BLaER1 treated with 17β-estradiol and CSF1 and Interleukin-3, amounts not matched to agents 10 nM and 100 nM (cell line): ENCODE measurements at regions not wholly inside any gene's neighbourhood (a gene's known extent, or its start where the extent isn't known, plus 50 kb on each side); places are given as distances from the start of the nearest gene placed in this dataset.
A peak's percentile ranks its signal among the peaks of the same experiment; 100 is the strongest.
"Not testable (repeated sequence)": the region's sequence is repeated elsewhere in the genome, so short reads cannot be mapped to it uniquely, and the experiment has no call there.

Source experiments
- H3K27ac ChIP-seq, 11 experiments: shearing (Covaris generic); formaldehyde crosslinking; 2 replicates each; pipeline ENCODE4 v1.8.1; 2022
- H3K27me3 ChIP-seq, 11 experiments: shearing (Covaris generic); formaldehyde crosslinking; 2 replicates each; pipeline ENCODE4 v1.8.1; 2022
- H3K36me3 ChIP-seq, 11 experiments: shearing (Covaris generic); formaldehyde crosslinking; 2 replicates each; pipeline ENCODE4 v1.8.1; 2022
- H3K4me1 ChIP-seq, 10 experiments: shearing (Covaris generic); formaldehyde crosslinking; 2 replicates each; pipeline ENCODE4 v1.8.1; 2022
- H3K4me2 ChIP-seq, 11 experiments: shearing (Covaris generic); formaldehyde crosslinking; 2 replicates each; pipeline ENCODE4 v1.8.1; 2022
- H3K4me3 ChIP-seq, 10 experiments: shearing (Covaris generic); formaldehyde crosslinking; 2 replicates each; pipeline ENCODE4 v1.8.1; 2022
- H3K9ac ChIP-seq, 11 experiments: shearing (Covaris generic); formaldehyde crosslinking; 2 replicates each; pipeline ENCODE4 v1.8.1; 2022
- H3K9me3 ChIP-seq, 11 experiments: shearing (Covaris generic); formaldehyde crosslinking; replicated peaks in 1 of 11; 2 replicates each; pipeline ENCODE4 v1.8.1; 2022
- H4K20me1 ChIP-seq, 11 experiments: shearing (Covaris generic); formaldehyde crosslinking; 2 replicates each; pipeline ENCODE4 v1.8.1; 2022
- Cebpa-rat ChIP-seq, 11 experiments: shearing (Covaris generic); IDR thresholded peaks; 2 replicates each; pipeline ENCODE4 v1.8.1; 2022

GRCh38 chr10:55746002-55746401 is 615.1 kb downstream of the ZWINT start:
- 0 out of 20 replicates have a peak, but pooled peaks cover 0 to 2% (median 0%) of the 10 kb centered on the region in 10 experiments for H3K4me1 ChIP-seq
- TF ChIP-seq Cebpa-rat (IDR thresholded peaks at IDR 0.05): no peak
- H3K9me3 ChIP-seq: no peaks in the 10 kb centered on the region
- H3K9ac ChIP-seq: no peak overlapping the region
- no peak overlapping the region for H3K4me3 ChIP-seq
- no peak overlapping the region for H3K27ac ChIP-seq
- no peaks in the 10 kb centered on the region for H3K27me3 ChIP-seq
- H3K36me3 ChIP-seq: no peaks in the 10 kb centered on the region
- H3K4me2 ChIP-seq: no peak overlapping the region
- no peaks in the 10 kb centered on the region for H4K20me1 ChIP-seq

- no peaks in the 10 kb centered on the region for H3K36me3 ChIP-seq
- no peaks in the 10 kb centered on the region for H4K20me1 ChIP-seq
- H3K27ac ChIP-seq: no peak overlapping the region
- peaks cover 0 to 19% (median 0%) of the 10 kb centered on the region in 10 experiments; a peak in 4 of 20 replicates for H3K4me1 ChIP-seq
- no peaks in the 10 kb centered on the region for H3K27me3 ChIP-seq
- no peak for TF ChIP-seq Cebpa-rat (IDR thresholded peaks at IDR 0.05)
- no peaks in the 10 kb centered on the region for H3K9me3 ChIP-seq
- H3K4me3 ChIP-seq: no peak overlapping the region
- no peak overlapping the region for H3K9ac ChIP-seq
- no peak overlapping the region for H3K4me2 ChIP-seq
These were observed 618.6 kb downstream of the ZWINT start for GRCh38 chr10:55742487-55742886.

- H3K27ac ChIP-seq, H3K9ac ChIP-seq, H3K4me3 ChIP-seq: not testable (repeated sequence)
These were observed 620.3 kb downstream of the ZWINT start for GRCh38 chr10:55740767-55741166.

GRCh38 chr10:55740110-55740509 is 620.9 kb downstream of the ZWINT start:
- no peaks in the 10 kb centered on the region for H3K36me3 ChIP-seq
- no peak overlapping the region for H3K4me2 ChIP-seq
- H3K9me3 ChIP-seq: peaks cover 0 to 3% (median 0%) of the 10 kb centered on the region in 11 experiments; a peak in 1 of 22 replicates
- H3K27ac ChIP-seq: no peak overlapping the region
- peaks cover 0 to 37% (median 3%) of the 10 kb centered on the region in 10 experiments; a peak in 11 of 20 replicates for H3K4me1 ChIP-seq
- no peak overlapping the region for H3K4me3 ChIP-seq
- no peaks in the 10 kb centered on the region for H3K27me3 ChIP-seq
- H4K20me1 ChIP-seq: no peaks in the 10 kb centered on the region
- no peak for TF ChIP-seq Cebpa-rat (IDR thresholded peaks at IDR 0.05)
- H3K9ac ChIP-seq: no peak overlapping the region

More at GRCh38 chr10:55740767-55741166, 620.3 kb downstream of the ZWINT start:
- not testable (repeated sequence) for H3K27me3 ChIP-seq, H3K4me2 ChIP-seq, H4K20me1 ChIP-seq, H3K9me3 ChIP-seq, H3K36me3 ChIP-seq
- peaks cover 0 to 30% (median 0%) of the 10 kb centered on the region in 10 experiments; a peak in 6 of 20 replicates for H3K4me1 ChIP-seq

GRCh38 chr10:55734112-55734511 is 626.9 kb downstream of the ZWINT start:
- Histone ChIP-seq H3K9ac (peak overlapping the region in 4 of 11 experiments; percentile 43 to 64 (median 54); a peak in 8 of 22 replicates), H4K20me1 (no peaks in the 10 kb centered on the region), H3K27ac (peak overlapping the region in 10 of 11 experiments; percentile 25 to 89 (median 62); a peak in 18 of 22 replicates), H3K9me3 (peaks cover 0 to 4% (median 0%) of the 10 kb centered on the region in 11 experiments; a peak in 2 of 22 replicates), H3K4me3 (no peak overlapping the region; a peak in 2 of 20 replicates), H3K27me3 (no peaks in the 10 kb centered on the region), H3K4me2 (peak overlapping the region in 9 of 11 experiments; percentile 29 to 87 (median 64); a peak in 17 of 22 replicates), H3K36me3 (no peaks in the 10 kb centered on the region), H3K4me1 (peaks cover 0 to 53% (median 28%) of the 10 kb centered on the region in 10 experiments; a peak in 14 of 20 replicates)
- TF ChIP-seq Cebpa-rat (IDR thresholded peaks at IDR 0.05): peak in 6 of 11 experiments; percentile 37 to 93 (median 76); a peak in 10 of 22 replicates

GRCh38 chr10:55704950-55705349 is 656.1 kb downstream of the ZWINT start:
- H4K20me1 ChIP-seq: no peaks in the 10 kb centered on the region
- TF ChIP-seq Cebpa-rat (IDR thresholded peaks at IDR 0.05): no peak
- no peak overlapping the region for H3K4me2 ChIP-seq
- H3K4me1 ChIP-seq: no peaks in the 10 kb centered on the region
- H3K4me3 ChIP-seq: no peak overlapping the region
- H3K27me3 ChIP-seq: no peaks in the 10 kb centered on the region
- no peaks in the 10 kb centered on the region for H3K36me3 ChIP-seq
- no peak overlapping the region for H3K9ac ChIP-seq
- H3K9me3 ChIP-seq: no peaks in the 10 kb centered on the region
- H3K27ac ChIP-seq: no peak overlapping the region

- no peak for TF ChIP-seq Cebpa-rat (IDR thresholded peaks at IDR 0.05)
- H3K27ac ChIP-seq: no peak overlapping the region
- no peak overlapping the region for H3K4me3 ChIP-seq
- H3K9ac ChIP-seq: no peak overlapping the region
- H3K4me2 ChIP-seq: no peak overlapping the region
- H3K9me3 ChIP-seq: peaks cover 0 to 7% (median 0%) of the 10 kb centered on the region in 11 experiments; a peak in 2 of 22 replicates
- no peaks in the 10 kb centered on the region for H3K36me3 ChIP-seq
- H3K27me3 ChIP-seq: no peaks in the 10 kb centered on the region
- no peaks in the 10 kb centered on the region for H3K4me1 ChIP-seq
- H4K20me1 ChIP-seq: no peaks in the 10 kb centered on the region
These were observed 692.6 kb downstream of the ZWINT start for GRCh38 chr10:55668326-55668922.

GRCh38 chr10:55653531-55653930 is 707.5 kb downstream of the ZWINT start:
- H3K27ac ChIP-seq: peak overlapping the region in 5 of 11 experiments; percentile 6 to 59 (median 37); a peak in 6 of 22 replicates
- peaks cover 0 to 29% (median 19%) of the 10 kb centered on the region in 10 experiments; a peak in 15 of 20 replicates for H3K4me1 ChIP-seq
- H3K4me2 ChIP-seq: peak overlapping the region in 9 of 11 experiments; percentile 2 to 69 (median 32); a peak in 11 of 22 replicates
- H3K9me3 ChIP-seq: peaks cover 0 to 5% (median 4%) of the 10 kb centered on the region in 11 experiments; a peak in 7 of 22 replicates
- no peaks in the 10 kb centered on the region for H4K20me1 ChIP-seq
- TF ChIP-seq Cebpa-rat (IDR thresholded peaks at IDR 0.05): no peak
- no peak overlapping the region for H3K9ac ChIP-seq
- H3K36me3 ChIP-seq: no peaks in the 10 kb centered on the region
- no peak overlapping the region for H3K4me3 ChIP-seq
- no peaks in the 10 kb centered on the region for H3K27me3 ChIP-seq

- no peak overlapping the region for H3K27ac ChIP-seq
- no peaks in the 10 kb centered on the region for H3K36me3 ChIP-seq
- no peaks in the 10 kb centered on the region for H3K27me3 ChIP-seq
- no peak overlapping the region for H3K4me3 ChIP-seq
- H3K9ac ChIP-seq: no peak overlapping the region
- H4K20me1 ChIP-seq: no peaks in the 10 kb centered on the region
- no peaks in the 10 kb centered on the region for H3K9me3 ChIP-seq
- no peak for TF ChIP-seq Cebpa-rat (IDR thresholded peaks at IDR 0.05)
- peak overlapping the region in 2 of 11 experiments; percentile 18 to 58; a peak in 3 of 22 replicates for H3K4me2 ChIP-seq
- H3K4me1 ChIP-seq: peaks cover 0 to 16% (median 8%) of the 10 kb centered on the region in 10 experiments; a peak in 10 of 20 replicates
These were observed 719.5 kb downstream of the ZWINT start for GRCh38 chr10:55641601-55642000.
